T-helper 1 cell (primary cell): ENCODE measurements at regions not wholly inside any gene's neighbourhood (a gene's known extent, or its start where the extent isn't known, plus 50 kb on each side); places are given as distances from the start of the nearest gene placed in this dataset.
"Not testable (repeated sequence)": the region's sequence is repeated elsewhere in the genome, so short reads cannot be mapped to it uniquely, and the experiment has no call there.

Experiments used
- DNase-seq, 5 donors: peaks; one replicate each; pipeline ENCODE4 v3.0.0-alpha.2; 2012 to 2020

GRCh38 chr21:31530897-31531705, 128.4 kb upstream of the SOD1 start:
- no peak for DNase-seq

DNA sequence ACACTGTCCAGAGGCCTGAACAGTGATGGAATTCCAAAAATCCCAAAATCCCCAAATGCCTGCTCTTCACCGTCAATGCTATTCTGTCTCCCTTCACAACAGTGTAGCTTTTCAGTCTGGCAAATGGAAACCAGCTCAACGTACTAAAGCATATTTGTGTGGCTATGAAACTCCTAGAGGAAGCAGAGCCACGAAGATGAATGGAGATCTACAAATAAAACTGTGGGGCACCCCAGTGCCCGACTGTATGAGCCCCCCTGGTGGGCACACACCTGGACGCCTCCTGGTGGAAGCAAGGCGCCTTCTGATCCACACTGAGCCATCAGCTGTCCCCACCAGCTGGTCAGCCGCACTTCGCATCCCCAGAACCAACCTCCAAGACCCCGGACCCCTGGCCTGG, 129.1 kb upstream of the SOD1 start:
- DNase-seq = no peak

DNA sequence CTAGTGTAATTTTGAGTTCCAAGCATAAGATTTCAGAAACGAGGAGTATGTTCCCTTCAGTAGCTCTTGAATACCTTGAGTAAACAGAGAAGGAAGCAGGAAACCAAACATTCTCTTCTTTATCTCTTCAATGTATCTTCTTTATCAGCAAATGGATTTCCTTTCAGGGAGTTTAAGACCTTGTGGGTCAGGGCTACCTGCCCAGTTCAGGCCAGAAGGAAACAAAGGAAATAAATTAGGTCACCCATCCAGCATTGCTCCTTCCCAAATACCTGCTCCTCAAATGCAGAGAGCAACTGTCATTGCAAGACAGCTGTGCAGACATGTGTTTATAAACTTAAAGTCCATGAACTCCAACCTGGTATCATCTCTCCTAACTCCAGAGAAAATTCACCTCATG, 130.1 kb upstream of the SOD1 start:
- DNase-seq = no peak

DNA sequence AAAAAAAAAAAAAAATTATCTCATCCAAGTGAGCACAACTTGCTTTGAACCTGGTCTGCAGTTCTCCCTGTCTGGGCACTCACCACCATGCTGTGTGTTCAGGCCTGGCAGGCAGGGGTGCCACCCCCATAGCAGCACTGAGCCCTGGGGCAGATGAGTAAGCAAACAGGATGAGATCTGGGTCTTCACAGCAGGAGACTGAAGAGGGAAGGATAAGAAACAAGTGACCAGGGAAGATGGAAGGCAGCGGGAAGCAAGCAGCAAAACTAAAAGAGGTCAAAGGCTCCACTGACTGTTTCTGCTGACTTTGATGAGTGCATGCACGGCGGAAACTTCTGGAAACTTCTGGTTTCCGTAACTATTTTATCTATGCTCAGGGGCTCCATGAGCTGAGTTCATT, 133.5 kb upstream of the SOD1 start:
- DNase-seq = no peak

DNA sequence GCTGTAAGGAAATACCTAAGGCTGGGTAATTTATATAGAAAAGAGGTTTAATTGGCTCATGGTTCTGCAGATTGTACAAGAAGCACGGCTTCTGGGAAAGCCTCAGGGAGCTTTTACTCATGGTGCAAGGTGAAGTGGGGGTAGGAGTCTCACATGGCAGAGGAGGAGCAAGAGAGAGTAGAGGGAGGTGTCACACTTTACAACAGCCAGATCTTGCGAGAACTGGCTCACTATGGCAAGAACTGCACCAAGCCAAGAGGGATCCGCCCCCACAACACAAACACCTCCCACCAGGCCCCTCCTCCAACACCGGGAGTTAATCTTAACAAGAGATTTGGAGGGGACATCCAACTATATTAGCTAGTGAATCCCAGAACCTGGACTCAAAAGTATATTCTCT, 135.4 kb upstream of the SOD1 start:
- DNase-seq = no peak

- no peak for DNase-seq
Observed at GRCh38 chr21:31521515-31521914, 138.0 kb upstream of the SOD1 start.

DNA sequence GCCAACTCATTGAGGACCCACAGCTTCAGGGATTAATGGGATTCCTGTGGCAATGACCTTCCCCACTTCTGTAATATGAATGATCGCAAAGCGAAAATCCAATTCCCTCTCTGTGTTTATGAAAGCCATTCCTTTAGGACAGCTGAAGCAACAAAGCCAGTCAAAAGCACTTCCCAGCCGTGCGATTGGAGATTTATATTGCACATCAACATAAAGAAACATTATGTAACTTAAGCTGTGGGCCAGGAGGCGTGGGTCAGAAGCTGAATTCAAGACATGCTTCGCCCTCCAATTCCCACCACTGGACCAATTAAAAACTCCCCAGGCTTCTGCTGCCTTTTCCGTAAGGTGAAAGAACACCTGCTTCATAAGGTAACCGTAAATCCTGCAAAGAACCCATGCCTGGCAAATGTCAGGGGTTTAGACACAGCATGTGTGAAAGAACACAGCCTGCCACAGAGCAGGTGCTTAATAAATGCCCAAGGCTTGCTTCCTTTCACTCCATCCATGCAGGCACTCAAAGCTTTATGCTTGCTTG, 138.9 kb upstream of the SOD1 start:
- DNase-seq = no peak

- DNase-seq = no peak
Observed at GRCh38 chr21:31518580-31518979, 140.9 kb upstream of the SOD1 start.

- DNase-seq = no peak
Observed at GRCh38 chr21:31517664-31518414, 141.7 kb upstream of the SOD1 start.

GRCh38 chr21:31515253-31515652, 144.2 kb upstream of the SOD1 start:
- DNase-seq = no peak

- DNase-seq = no peak
Observed at GRCh38 chr21:31514598-31514997, 144.9 kb upstream of the SOD1 start.

DNA sequence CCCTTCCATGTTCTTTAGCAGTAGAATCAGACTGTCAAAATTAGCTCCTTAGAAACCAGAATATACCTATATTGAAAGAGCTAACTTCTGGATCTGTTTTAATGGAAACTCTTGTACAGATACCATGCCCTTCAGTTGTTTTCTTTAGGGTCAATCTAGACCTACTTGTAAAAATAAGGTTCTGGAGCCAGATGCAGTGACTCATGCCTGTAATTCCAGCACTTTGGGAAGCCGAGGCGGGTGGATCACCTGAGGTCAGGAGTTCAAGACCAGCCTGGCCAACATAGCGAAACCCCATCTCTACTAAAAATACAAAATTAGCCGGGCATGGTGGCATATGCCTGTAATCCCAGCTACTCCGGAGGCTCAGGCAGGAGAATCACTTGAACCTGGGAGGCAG, 146.0 kb upstream of the SOD1 start:
- not testable (repeated sequence) for DNase-seq

GRCh38 chr21:31511999-31512398, 147.5 kb upstream of the SOD1 start:
- not testable (repeated sequence) for DNase-seq

- no peak for DNase-seq
Observed at GRCh38 chr21:31511258-31511657, 148.2 kb upstream of the SOD1 start.

- DNase-seq = peak; percentile 15 to 90 (median 31)
Observed at GRCh38 chr21:31509194-31510017, 150.1 kb upstream of the SOD1 start.

DNA sequence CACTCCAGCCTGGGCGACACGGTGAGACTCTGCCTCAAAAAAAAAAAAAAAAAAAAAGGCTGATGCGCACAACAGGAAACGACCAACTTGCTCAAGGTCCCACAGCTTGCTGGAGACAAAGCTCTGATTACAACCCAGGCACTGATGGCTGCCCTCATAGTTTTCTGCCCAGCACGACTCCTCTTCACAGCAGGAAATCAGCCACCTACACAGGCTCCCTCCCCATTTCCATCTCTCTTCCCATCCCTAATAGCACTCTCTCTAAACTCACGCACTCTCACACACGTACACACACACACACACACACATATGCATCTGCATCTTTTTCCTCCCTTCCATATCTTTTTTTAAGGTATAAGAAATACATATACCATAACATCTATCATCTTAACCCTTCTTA, 153.5 kb upstream of the SOD1 start:
- DNase-seq = peak in 1 of 5 donors; percentile 21

- no peak for DNase-seq
Observed at GRCh38 chr21:31503939-31504338, 155.6 kb upstream of the SOD1 start.

- DNase-seq = no peak
Observed at GRCh38 chr21:31503467-31503866, 156.0 kb upstream of the SOD1 start.

GRCh38 chr21:31502537-31503143, 156.9 kb upstream of the SOD1 start:
- DNase-seq = no peak

DNA sequence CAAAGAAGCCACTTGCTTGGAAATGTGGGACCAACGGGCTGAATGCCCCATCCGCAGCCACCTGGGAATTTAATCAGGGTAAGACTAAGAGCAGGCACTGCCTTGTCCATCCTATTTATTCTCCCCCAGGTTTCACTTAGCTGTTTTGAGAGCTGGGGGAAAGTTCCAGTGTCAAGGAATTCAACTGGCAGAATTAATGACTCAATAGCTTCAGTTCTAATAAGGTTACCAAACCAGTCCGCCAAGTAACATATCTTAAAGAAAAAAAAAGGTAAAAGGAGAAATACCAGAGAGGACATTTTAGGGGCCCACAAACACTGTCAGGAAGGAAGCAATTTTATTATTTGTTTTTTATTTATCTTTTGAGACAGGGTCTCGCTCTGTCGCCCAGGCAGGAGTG, 157.6 kb upstream of the SOD1 start:
- DNase-seq = no peak

GRCh38 chr21:31500982-31501381, 156.9 kb upstream of the TIAM1 start:
- DNase-seq = no peak

DNA sequence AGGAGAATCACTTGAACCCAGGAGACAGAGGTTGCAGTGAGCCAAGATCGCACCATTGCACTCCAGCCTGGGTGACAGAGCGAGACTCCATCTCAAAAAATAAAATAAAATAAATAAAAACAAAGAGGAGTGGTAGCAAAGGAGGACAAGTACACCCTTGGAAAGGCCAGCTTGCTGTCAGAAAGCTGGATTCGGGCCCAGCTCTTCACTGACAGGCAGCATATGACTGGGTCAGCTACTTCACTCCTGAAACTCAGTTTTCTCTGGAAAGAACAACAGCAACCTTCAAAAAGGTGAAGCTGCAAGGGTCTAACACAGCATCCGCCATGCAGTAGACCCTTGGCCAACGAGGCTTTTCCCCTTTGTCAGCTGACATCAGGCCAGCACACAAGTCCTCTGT, 156.0 kb upstream of the TIAM1 start:
- no peak for DNase-seq

- peak in 1 of 5 donors; percentile 13 for DNase-seq
Observed at GRCh38 chr21:31498985-31499384, 154.9 kb upstream of the TIAM1 start.
